WTC11 (cell line): ENCODE measurements at regions not wholly inside any gene's neighbourhood (a gene's known extent, or its start where the extent isn't known, plus 50 kb on each side); places are given as distances from the start of the nearest gene placed in this dataset.

Experiments
- ATAC-seq: fragments of 200-7000 bp; cut with Tn5 transposase; 2 replicates; pipeline ENCODE4 v1.10.0; 2021; ENCODE audit warnings: mild to moderate bottlenecking, moderate library complexity
- CTCF ChIA-PET: fragments of 300-600 bp; sonication (Branson Sonifier 250); formaldehyde crosslinking; loops from one replicate; lab custom pipeline; 2021; ENCODE audit warnings: antibody characterized with exemption; lab: Charles Lee
- POLR2A ChIA-PET: fragments of 350-600 bp; sonication (Branson Sonifier 250); formaldehyde crosslinking; loops from one replicate; lab custom pipeline; 2021; ENCODE audit warnings: antibody characterized with exemption; lab: Charles Lee
- DNase-seq: peaks from one replicate; pipeline ENCODE4 v3.0.0; 2021; ENCODE audit warnings: low spot score
- H3K27ac Mint-ChIP-seq: 2 replicates; pipeline ENCODE4 v1.8.0; 2021; ENCODE audit warnings: mixed read lengths
- H3K27me3 Mint-ChIP-seq: 2 replicates; pipeline ENCODE4 v1.8.0; 2021; ENCODE audit warnings: low read depth, mild to moderate bottlenecking, moderate library complexity, mixed read lengths
- H3K36me3 Mint-ChIP-seq: 2 replicates; pipeline ENCODE4 v1.8.0; 2021; ENCODE audit warnings: mixed read lengths
- H3K4me1 Mint-ChIP-seq: 2 replicates; pipeline ENCODE4 v1.8.0; 2022; ENCODE audit warnings: mixed read lengths
- H3K4me3 Mint-ChIP-seq: 2 replicates; pipeline ENCODE4 v1.8.0; 2021; ENCODE audit warnings: mild to moderate bottlenecking, moderate library complexity, mixed read lengths
- H3K9me3 Mint-ChIP-seq: 2 replicates; pipeline ENCODE4 v1.8.0; 2021; ENCODE audit warnings: mixed read lengths
- AFF4 ChIP-seq: sonication (generic); formaldehyde crosslinking; IDR thresholded peaks from 2 replicates; pipeline ENCODE4 v1.8.1; 2023; ENCODE audit warnings: mild to moderate bottlenecking, missing genetic modification reagents, borderline replicate concordance
- AR ChIP-seq: fragments of 250-450 bp; sonication (Bioruptor Pico); IDR thresholded peaks from 2 replicates; pipeline ENCODE4 v1.9.0; 2021; ENCODE audit warnings: mild to moderate bottlenecking
- ATF1 ChIP-seq: sonication (generic); formaldehyde crosslinking; IDR thresholded peaks from 2 replicates; pipeline ENCODE4 v1.8.1; 2023; ENCODE audit warnings: mild to moderate bottlenecking, moderate library complexity, missing genetic modification reagents
- EMX1 ChIP-seq: fragments of 250-450 bp; sonication (Bioruptor Pico); IDR thresholded peaks from 2 replicates; pipeline ENCODE4 v1.8.0; 2021; ENCODE audit warnings: mild to moderate bottlenecking
- FOXK1 ChIP-seq: sonication (generic); formaldehyde crosslinking; IDR thresholded peaks from 2 replicates; pipeline ENCODE4 v1.8.0; 2022; ENCODE audit warnings: mild to moderate bottlenecking, moderate library complexity, missing genetic modification reagents
- GTF2I ChIP-seq: fragments of 250-450 bp; sonication (Bioruptor Pico); conservative IDR thresholded peaks from 2 replicates; pipeline ENCODE4 v1.4.0; 2021; ENCODE audit warnings: mild to moderate bottlenecking
- PRRX2 ChIP-seq: fragments of 250-450 bp; sonication (Bioruptor Pico); IDR thresholded peaks from 2 replicates; pipeline ENCODE4 v1.8.0; 2021; ENCODE audit warnings: mild to moderate bottlenecking
- RORB ChIP-seq: fragments of 250-450 bp; sonication (Bioruptor Pico); IDR thresholded peaks from 2 replicates; pipeline ENCODE4 v1.9.0; 2021; ENCODE audit warnings: mild to moderate bottlenecking
- SMAD3 ChIP-seq: sonication (generic); formaldehyde crosslinking; IDR thresholded peaks from 2 replicates; pipeline ENCODE4 v1.8.0; 2022; ENCODE audit warnings: missing genetic modification reagents, mild to moderate bottlenecking, borderline replicate concordance
- TCF7 ChIP-seq: sonication (generic); formaldehyde crosslinking; IDR thresholded peaks from 2 replicates; pipeline ENCODE4 v1.8.0; 2022; ENCODE audit warnings: mild to moderate bottlenecking, low read depth, missing genetic modification reagents, moderate library complexity
- USF1 ChIP-seq: sonication (generic); formaldehyde crosslinking; IDR thresholded peaks from 2 replicates; pipeline ENCODE4 v1.8.0; 2022; ENCODE audit warnings: mild to moderate bottlenecking, missing genetic modification reagents
- ZBTB21 ChIP-seq: sonication (generic); formaldehyde crosslinking; IDR thresholded peaks from 2 replicates; pipeline ENCODE4 v1.8.1; 2023; ENCODE audit warnings: mild to moderate bottlenecking, missing genetic modification reagents, borderline replicate concordance
- ZNF263 ChIP-seq: sonication (generic); formaldehyde crosslinking; IDR thresholded peaks from 2 replicates; pipeline ENCODE4 v1.8.1; 2022; ENCODE audit warnings: low read depth, mild to moderate bottlenecking, moderate library complexity, missing genetic modification reagents
- ZNF423 ChIP-seq: fragments of 250-450 bp; sonication (Bioruptor Pico); IDR thresholded peaks from 2 replicates; pipeline ENCODE4 v2.1.2; 2022; ENCODE audit warnings: mild to moderate bottlenecking, moderate library complexity
- ZNF425 ChIP-seq: fragments of 250-450 bp; sonication (Bioruptor Pico); conservative IDR thresholded peaks from 2 replicates; pipeline ENCODE4 v1.9.0; 2021; ENCODE audit warnings: mild to moderate bottlenecking
- ZNF671 ChIP-seq: fragments of 250-450 bp; sonication (Bioruptor Pico); IDR thresholded peaks from 2 replicates; pipeline ENCODE4 v1.8.0; 2021; ENCODE audit warnings: mild to moderate bottlenecking
- TF ChIP-seq, protein P1 (sequence below): sonication (generic); formaldehyde crosslinking; IDR thresholded peaks from 2 replicates; pipeline ENCODE4 v1.8.1; 2023; ENCODE audit warnings: mild to moderate bottlenecking, missing genetic modification reagents
- TF ChIP-seq, protein P2 (sequence below): fragments of 200-600 bp; IDR thresholded peaks from 2 replicates; pipeline ENCODE4 v1.8.0; 2022; ENCODE audit warnings: antibody characterized with exemption
- TF ChIP-seq, protein P3 (sequence below): sonication (generic); formaldehyde crosslinking; conservative IDR thresholded peaks from 2 replicates; pipeline ENCODE4 v1.8.1; 2022; ENCODE audit warnings: mild to moderate bottlenecking, missing genetic modification reagents

GRCh38 chr21:32119811-32120210 is 159.0 kb downstream of the MIS18A start (continued):
- no peak for TF ChIP-seq ZNF425 (CRISPR knock-in tag)
- TF ChIP-seq, protein P1, sequence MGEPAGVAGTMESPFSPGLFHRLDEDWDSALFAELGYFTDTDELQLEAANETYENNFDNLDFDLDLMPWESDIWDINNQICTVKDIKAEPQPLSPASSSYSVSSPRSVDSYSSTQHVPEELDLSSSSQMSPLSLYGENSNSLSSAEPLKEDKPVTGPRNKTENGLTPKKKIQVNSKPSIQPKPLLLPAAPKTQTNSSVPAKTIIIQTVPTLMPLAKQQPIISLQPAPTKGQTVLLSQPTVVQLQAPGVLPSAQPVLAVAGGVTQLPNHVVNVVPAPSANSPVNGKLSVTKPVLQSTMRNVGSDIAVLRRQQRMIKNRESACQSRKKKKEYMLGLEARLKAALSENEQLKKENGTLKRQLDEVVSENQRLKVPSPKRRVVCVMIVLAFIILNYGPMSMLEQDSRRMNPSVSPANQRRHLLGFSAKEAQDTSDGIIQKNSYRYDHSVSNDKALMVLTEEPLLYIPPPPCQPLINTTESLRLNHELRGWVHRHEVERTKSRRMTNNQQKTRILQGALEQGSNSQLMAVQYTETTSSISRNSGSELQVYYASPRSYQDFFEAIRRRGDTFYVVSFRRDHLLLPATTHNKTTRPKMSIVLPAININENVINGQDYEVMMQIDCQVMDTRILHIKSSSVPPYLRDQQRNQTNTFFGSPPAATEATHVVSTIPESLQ = no peak
- TF ChIP-seq ATF1 = no peak

DNA sequence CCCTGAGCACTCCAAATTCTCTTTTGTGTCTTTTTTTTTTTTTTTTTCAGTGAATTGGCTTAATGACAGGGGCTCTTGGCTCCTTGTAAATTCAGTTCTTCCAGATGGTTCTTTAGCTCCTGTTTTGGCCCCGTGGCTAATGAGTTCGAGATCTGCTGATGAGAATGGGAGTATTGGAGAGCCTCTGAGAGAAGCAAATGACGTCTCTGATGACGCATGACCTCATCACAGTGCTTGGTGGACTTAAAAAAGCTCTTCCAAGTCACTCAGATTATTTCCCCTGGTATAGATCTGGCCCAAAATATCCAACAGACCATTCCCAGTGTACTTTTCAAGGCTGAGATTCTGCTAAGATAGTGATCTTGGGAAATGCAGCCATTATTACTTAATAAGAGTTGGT is 159.5 kb downstream of the MIS18A start:
- ATAC-seq (no peak), DNase-seq (no peak)
- Mint-ChIP-seq H3K4me1 (no peaks in the 10 kb centered on the region), H3K36me3 (peaks cover 12% of the 10 kb centered on the region; the same call in 1 of the 2 replicates), H3K4me3 (no peak overlapping the region), H3K27ac (no peak overlapping the region), H3K27me3 (peaks cover 3% of the 10 kb centered on the region), H3K9me3 (peaks cover 31% of the 10 kb centered on the region)
- ChIA-PET POLR2A (no interaction called here), CTCF (interaction anchor here (0.6 to 2.2 kb wide), 3 partner anchors 16 to 450 kb away, joined by 3 to 7 read pairs (median 4); no protein-coding TSS in a partner anchor)
- no peak for TF ChIP-seq SMAD3 (CRISPR knock-in tag)

GRCh38 chr21:32114419-32115035 is 164.3 kb downstream of the MIS18A start:
- H3K27ac Mint-ChIP-seq = no peak overlapping the region
- no peaks in the 10 kb centered on the region for H3K36me3 Mint-ChIP-seq
- ATAC-seq (no peak), DNase-seq (no peak)
- no peaks in the 10 kb centered on the region for H3K9me3 Mint-ChIP-seq
- H3K4me3 Mint-ChIP-seq = no peak overlapping the region
- ChIA-PET CTCF (interaction anchor here (0.7 to 1.1 kb wide), 2 partner anchors 18 to 122 kb away, joined by 3 to 7 read pairs; no protein-coding TSS in a partner anchor), POLR2A (no interaction called here)
- H3K4me1 Mint-ChIP-seq = no peaks in the 10 kb centered on the region
- no peaks in the 10 kb centered on the region; the same call in 1 of the 2 replicates for H3K27me3 Mint-ChIP-seq
- no peak for TF ChIP-seq AR (CRISPR knock-in tag)
- no peak for TF ChIP-seq RORB
- TF ChIP-seq, protein P2, sequence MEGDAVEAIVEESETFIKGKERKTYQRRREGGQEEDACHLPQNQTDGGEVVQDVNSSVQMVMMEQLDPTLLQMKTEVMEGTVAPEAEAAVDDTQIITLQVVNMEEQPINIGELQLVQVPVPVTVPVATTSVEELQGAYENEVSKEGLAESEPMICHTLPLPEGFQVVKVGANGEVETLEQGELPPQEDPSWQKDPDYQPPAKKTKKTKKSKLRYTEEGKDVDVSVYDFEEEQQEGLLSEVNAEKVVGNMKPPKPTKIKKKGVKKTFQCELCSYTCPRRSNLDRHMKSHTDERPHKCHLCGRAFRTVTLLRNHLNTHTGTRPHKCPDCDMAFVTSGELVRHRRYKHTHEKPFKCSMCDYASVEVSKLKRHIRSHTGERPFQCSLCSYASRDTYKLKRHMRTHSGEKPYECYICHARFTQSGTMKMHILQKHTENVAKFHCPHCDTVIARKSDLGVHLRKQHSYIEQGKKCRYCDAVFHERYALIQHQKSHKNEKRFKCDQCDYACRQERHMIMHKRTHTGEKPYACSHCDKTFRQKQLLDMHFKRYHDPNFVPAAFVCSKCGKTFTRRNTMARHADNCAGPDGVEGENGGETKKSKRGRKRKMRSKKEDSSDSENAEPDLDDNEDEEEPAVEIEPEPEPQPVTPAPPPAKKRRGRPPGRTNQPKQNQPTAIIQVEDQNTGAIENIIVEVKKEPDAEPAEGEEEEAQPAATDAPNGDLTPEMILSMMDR = no peak
- TF ChIP-seq AFF4 (CRISPR knock-in tag) = no peak
- TF ChIP-seq ZNF423 (CRISPR knock-in tag) = no peak
- TF ChIP-seq, protein P3, sequence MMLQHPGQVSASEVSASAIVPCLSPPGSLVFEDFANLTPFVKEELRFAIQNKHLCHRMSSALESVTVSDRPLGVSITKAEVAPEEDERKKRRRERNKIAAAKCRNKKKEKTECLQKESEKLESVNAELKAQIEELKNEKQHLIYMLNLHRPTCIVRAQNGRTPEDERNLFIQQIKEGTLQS = no peak
- TF ChIP-seq GTF2I = no peak
- no peak for TF ChIP-seq EMX1 (CRISPR knock-in tag)
- TF ChIP-seq ZNF263 (CRISPR knock-in tag) = no peak
- no peak for TF ChIP-seq ZNF671 (CRISPR knock-in tag)
- no peak for TF ChIP-seq PRRX2 (CRISPR knock-in tag)
- TF ChIP-seq ZBTB21 = no peak
- no peak for TF ChIP-seq TCF7
- TF ChIP-seq USF1 (CRISPR knock-in tag) = no peak
- no peak for TF ChIP-seq FOXK1
